ENCODE measurements at regions not wholly inside any gene's neighbourhood (a gene's known extent, or its start where the extent isn't known, plus 50 kb on each side); places are given as distances from the start of the nearest gene placed in this dataset.

DNA sequence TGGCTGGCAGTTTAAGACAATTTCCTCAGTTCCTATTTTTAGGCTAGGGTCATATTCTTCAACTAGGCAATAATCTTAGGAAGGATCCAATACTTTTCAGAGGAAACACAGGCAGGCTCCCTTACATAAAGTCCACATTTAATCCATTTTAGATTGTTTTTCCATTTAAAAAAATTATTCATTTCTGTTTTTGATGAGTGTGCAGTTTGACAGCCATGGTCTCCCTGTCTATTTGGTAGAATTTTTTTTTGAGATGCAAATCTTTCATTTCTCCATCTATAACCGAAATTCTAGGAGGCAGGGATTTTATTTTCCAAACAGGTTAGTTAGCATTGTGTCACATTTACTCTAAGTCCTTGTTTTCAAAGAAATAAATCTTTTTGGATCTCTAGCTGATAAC lies 326.8 kb downstream of the PPP4R3C start:
- TF ChIP-seq CTCF (IDR thresholded peaks at IDR 0.05) (no peak), EZH2 (IDR thresholded peaks at IDR 0.05) (no peak)

Data from neural progenitor cell (in vitro differentiated cells).